ENCODE measurements at regions not wholly inside any gene's neighbourhood (a gene's known extent, or its start where the extent isn't known, plus 50 kb on each side); places are given as distances from the start of the nearest gene placed in this dataset.
"Not testable (repeated sequence)": the region's sequence is repeated elsewhere in the genome, so short reads cannot be mapped to it uniquely, and the experiment has no call there.

DNA sequence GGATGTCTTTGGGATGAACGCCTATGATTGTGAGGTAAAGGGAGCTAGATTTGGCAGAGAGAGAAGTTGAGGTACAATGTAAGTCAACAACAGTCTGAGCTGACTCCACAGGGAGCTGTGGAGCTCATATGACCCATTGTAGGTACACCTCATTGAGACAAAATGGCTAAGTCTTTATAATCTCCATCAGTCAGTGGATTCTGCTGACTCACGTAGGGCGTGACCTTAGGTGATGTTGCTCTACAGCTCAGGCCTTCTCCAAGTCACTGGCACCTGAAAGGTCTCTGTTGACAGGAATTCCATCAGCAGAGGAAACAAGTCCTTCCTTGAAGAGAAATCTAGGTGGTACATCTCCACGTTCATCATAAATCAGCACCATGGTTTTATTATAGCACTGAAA lies 118.2 kb upstream of the PRR16 start:
- no peak for TF ChIP-seq CTCF (IDR thresholded peaks at IDR 0.05; ENCODE audit: extremely low read depth, missing control alignments)

GRCh38 chr5:120351071-120351470 lies 113.0 kb upstream of the PRR16 start:
- not testable (repeated sequence) for DNase-seq (ENCODE audit: low spot score)

More for the DNA sequence above, 118.2 kb upstream of the PRR16 start:
- no peak for DNase-seq (ENCODE audit: low spot score)

DNA sequence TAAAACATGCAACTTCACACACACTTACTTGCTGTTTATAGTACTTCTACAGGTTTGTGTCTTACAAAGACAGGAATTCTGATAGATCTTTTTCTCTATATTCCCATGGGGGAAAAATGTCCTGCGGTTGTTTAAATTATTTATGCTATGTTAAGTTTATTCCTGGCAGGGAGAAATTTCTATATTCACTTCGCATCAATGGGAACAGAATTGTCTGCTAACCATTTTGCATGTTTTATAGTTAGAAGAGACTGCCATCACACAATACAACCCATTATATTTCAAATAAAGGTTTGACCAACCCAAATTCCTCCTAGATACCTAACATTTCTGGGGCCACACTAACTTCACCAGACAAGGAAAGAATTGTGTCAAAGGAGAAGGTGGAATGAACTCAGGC lies 110.0 kb upstream of the PRR16 start:
- DNase-seq (ENCODE audit: low spot score) = no peak
- TF ChIP-seq CTCF (IDR thresholded peaks at IDR 0.05; ENCODE audit: extremely low read depth, missing control alignments) = no peak

DNA sequence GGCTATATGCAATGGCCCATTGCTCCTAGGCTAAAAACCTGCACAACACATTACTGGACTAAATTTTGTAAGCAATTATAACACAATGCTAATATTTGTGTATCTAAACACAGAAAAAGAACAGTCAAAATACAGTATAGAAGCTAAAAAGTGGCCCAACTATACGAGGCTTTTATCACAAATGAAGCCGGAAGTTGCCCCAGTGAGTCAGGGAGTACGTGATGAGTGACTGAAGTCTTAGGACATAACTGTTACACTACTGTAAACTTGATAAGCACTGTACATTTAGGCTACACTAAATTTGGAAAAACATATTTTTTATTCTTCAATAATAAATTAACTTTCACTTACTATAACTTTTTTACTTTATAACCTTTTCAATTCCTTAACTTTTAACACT lies 105.2 kb upstream of the PRR16 start:
- TF ChIP-seq CTCF (IDR thresholded peaks at IDR 0.05; ENCODE audit: extremely low read depth, missing control alignments) = no peak
- DNase-seq (ENCODE audit: low spot score) = no peak

GRCh38 chr5:120361941-120362340 lies 102.2 kb upstream of the PRR16 start:
- TF ChIP-seq CTCF (IDR thresholded peaks at IDR 0.05; ENCODE audit: extremely low read depth, missing control alignments) = no peak
- no peak for DNase-seq (ENCODE audit: low spot score)

- no peak for TF ChIP-seq CTCF (IDR thresholded peaks at IDR 0.05; ENCODE audit: extremely low read depth, missing control alignments)
- DNase-seq (ENCODE audit: low spot score) = no peak
Measured at GRCh38 chr5:120362426-120362825, 101.7 kb upstream of the PRR16 start.

DNA sequence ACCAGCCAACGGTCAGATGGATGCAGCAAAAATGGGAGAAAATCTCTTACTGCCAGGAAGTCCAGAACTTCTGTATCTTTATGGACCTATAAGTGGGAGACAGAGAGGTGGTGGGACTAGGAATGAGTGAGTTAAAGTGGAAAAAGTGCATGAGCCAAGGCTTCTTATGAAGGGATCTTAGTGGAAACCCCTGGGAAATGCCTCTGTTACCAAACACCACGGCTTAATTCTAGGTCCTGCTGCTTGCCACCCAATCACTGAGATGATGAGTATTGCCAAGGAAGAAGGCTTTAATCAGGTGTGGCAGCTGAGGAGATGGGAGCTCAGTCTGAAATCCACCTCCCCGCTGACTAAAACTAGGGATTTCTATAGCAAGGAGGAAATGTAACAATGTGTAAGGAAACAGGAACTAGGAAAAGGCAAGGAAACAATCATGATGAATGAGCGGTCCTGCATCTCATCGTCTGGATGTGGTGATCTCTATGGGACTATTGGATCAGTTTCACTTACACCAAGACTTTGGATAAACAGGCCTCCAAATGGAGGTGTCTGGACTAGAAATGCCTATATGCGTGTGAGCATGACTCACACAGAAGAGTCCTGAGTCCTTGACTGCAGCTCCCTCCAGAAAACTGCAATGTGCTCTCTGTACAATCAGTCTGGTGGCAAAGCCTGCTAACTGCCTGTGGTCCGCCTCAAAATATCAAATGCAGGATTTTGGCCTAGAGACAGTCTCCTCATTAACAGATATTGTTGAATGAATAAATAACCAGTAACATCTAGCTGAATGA lies 98.2 kb upstream of the PRR16 start:
- no peak for DNase-seq (ENCODE audit: low spot score)
- no peak for TF ChIP-seq CTCF (IDR thresholded peaks at IDR 0.05; ENCODE audit: extremely low read depth, missing control alignments)

All from GM20000 (cell line).